GM06990 (cell line): ENCODE measurements at regions not wholly inside any gene's neighbourhood (a gene's known extent, or its start where the extent isn't known, plus 50 kb on each side); places are given as distances from the start of the nearest gene placed in this dataset.

Source experiments
- DNase-seq: peaks from one replicate; pipeline ENCODE4 v3.0.0-alpha.2; 2011; ENCODE audit not compliant: insufficient read length; ENCODE audit errors: extremely low read depth
- H3K27me3 ChIP-seq: replicated peaks from 2 replicates; pipeline ENCODE4 v1.6.0; 2011; ENCODE audit warnings: low read length; ENCODE audit not compliant: control insufficient read depth, insufficient read depth
- H3K36me3 ChIP-seq: 2 replicates; pipeline ENCODE4 v1.5.1; 2011; ENCODE audit warnings: low read length; ENCODE audit not compliant: control insufficient read depth, insufficient read depth
- H3K4me3 ChIP-seq: replicated peaks from 2 replicates; pipeline ENCODE4 v1.5.1; 2011; ENCODE audit warnings: low read depth, mild to moderate bottlenecking, control low read depth, low read length
- TF ChIP-seq, protein P1 (sequence below): IDR thresholded peaks from 2 replicates; pipeline ENCODE4 v1.5.1; 2011; ENCODE audit warnings: low read length, control low read depth, mild to moderate bottlenecking, inconsistent platforms; ENCODE audit not compliant: insufficient read depth, poor library complexity, severe bottlenecking

DNA sequence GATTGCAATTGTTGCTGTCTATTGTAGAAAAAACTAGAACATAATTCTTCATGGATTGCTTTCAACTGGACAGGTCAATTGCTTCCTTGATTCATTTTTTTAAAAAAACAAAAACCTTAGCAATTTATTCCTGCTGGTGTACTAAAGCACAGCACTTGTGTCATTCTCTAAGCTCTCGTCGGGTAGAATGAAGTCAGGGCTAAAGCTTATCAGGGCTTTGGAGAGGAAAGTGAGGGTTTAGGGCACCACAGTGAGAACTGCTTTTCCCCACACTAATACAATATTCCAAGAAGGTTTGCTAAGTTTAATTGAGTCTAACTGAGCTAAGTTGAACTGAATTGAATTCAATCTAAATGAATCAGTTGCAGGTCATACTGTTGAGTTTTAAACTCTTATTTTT, 76.4 kb upstream of the TLR3 start:
- TF ChIP-seq, protein P1, sequence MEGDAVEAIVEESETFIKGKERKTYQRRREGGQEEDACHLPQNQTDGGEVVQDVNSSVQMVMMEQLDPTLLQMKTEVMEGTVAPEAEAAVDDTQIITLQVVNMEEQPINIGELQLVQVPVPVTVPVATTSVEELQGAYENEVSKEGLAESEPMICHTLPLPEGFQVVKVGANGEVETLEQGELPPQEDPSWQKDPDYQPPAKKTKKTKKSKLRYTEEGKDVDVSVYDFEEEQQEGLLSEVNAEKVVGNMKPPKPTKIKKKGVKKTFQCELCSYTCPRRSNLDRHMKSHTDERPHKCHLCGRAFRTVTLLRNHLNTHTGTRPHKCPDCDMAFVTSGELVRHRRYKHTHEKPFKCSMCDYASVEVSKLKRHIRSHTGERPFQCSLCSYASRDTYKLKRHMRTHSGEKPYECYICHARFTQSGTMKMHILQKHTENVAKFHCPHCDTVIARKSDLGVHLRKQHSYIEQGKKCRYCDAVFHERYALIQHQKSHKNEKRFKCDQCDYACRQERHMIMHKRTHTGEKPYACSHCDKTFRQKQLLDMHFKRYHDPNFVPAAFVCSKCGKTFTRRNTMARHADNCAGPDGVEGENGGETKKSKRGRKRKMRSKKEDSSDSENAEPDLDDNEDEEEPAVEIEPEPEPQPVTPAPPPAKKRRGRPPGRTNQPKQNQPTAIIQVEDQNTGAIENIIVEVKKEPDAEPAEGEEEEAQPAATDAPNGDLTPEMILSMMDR: no peak
- H3K4me3 ChIP-seq: no peak overlapping the region
- no peaks in the 10 kb centered on the region for H3K27me3 ChIP-seq
- DNase-seq: no peak
- H3K36me3 ChIP-seq: no peaks in the 10 kb centered on the region

- DNase-seq: no peak
- no peaks in the 10 kb centered on the region for H3K27me3 ChIP-seq
- TF ChIP-seq, protein P1: no peak
- H3K4me3 ChIP-seq: no peak overlapping the region
- no peaks in the 10 kb centered on the region for H3K36me3 ChIP-seq
Measured at GRCh38 chr4:185993328-185993973, 75.5 kb upstream of the TLR3 start.

DNA sequence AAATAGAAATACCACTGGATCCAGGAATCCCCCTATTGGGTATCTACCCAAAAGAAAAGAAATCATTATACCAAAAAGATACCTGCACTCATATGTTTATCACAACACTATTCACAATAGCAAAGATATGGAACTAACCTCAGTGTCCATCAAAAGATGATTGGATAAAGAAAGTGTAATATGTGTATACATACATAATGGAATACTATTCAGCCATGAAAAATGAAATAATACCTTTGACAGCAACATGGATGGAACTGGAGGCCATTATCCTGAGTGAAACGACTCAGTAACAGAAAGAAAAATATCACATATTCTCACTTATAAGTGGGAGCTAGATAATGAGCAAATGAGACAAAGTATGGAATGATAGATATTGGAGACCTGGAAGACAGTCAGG, 74.2 kb upstream of the TLR3 start:
- TF ChIP-seq, protein P1: no peak
- Histone ChIP-seq H3K4me3 (no peak overlapping the region), H3K27me3 (no peaks in the 10 kb centered on the region), H3K36me3 (no peaks in the 10 kb centered on the region)
- DNase-seq: no peak

DNA sequence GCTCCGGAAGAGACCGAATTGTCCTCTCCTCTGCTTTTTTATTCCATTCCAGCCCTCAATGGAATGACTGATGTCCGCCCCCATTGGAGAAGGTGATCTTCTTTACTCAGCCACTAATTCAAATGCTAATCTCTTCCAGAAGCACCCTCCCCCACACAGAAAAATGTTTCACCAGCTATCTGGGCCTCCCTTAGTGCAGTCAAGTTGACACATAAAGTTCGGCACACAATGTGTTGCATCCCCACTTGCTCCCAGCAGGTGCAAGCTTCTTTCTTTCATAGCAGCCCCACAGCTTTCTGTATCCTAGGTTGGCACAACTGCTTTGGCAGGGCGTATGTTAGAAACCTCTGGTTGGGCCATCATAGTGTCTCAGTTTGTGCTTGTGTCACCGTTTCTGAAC, 73.3 kb upstream of the TLR3 start:
- no peak for DNase-seq
- no peaks in the 10 kb centered on the region for H3K27me3 ChIP-seq
- H3K36me3 ChIP-seq: no peaks in the 10 kb centered on the region
- TF ChIP-seq, protein P1: no peak
- H3K4me3 ChIP-seq: no peak overlapping the region

GRCh38 chr4:185997296-185997695, 71.7 kb upstream of the TLR3 start:
- no peak for DNase-seq
- no peaks in the 10 kb centered on the region for H3K36me3 ChIP-seq

More at GRCh38 chr4:185997296-185997695, 71.7 kb upstream of the TLR3 start:
- no peaks in the 10 kb centered on the region for H3K27me3 ChIP-seq
- no peak overlapping the region for H3K4me3 ChIP-seq
- TF ChIP-seq, protein P1: no peak
